Lung (tissue), 11 donors: ENCODE measurements at regions not wholly inside any gene's neighbourhood (a gene's known extent, or its start where the extent isn't known, plus 50 kb on each side); places are given as distances from the start of the nearest gene placed in this dataset.
A peak's percentile ranks its signal among the peaks of the same experiment; 100 is the strongest.

Experiments
- ATAC-seq: fragments of 200-7000 bp; cut with Tn5 transposase; one replicate; pipeline ENCODE4 v1.9.1; 2020; ENCODE audit warnings: moderate number of reproducible peaks; ENCODE audit not compliant: insufficient read depth, low FRiP score
- DNase-seq, 3 donors: peaks; one replicate each; pipeline ENCODE4 v3.0.0-alpha.2; 2013 to 2017
- H3K27ac ChIP-seq, 2 donors: one replicate each; pipeline ENCODE4 v1.5.1; 2013; ENCODE audit warnings: mild to moderate bottlenecking in 2 of 2, moderate library complexity in 2 of 2, control low read depth in 1 of 2, inconsistent platforms in 1 of 2, low read depth in 1 of 2, low read length in 1 of 2
- H3K27me3 ChIP-seq, 3 donors: one replicate each; pipeline ENCODE4 v1.5.1; 2013; ENCODE audit warnings: low read length in 2 of 3; ENCODE audit not compliant: control insufficient read depth in 3 of 3, insufficient read depth in 3 of 3
- H3K36me3 ChIP-seq, 4 donors: one replicate each; pipeline ENCODE4 v1.5.1; 2013; ENCODE audit warnings: low read length in 4 of 4, mild to moderate bottlenecking in 1 of 4, moderate library complexity in 1 of 4; ENCODE audit not compliant: control insufficient read depth in 4 of 4, insufficient read depth in 4 of 4
- H3K4me1 ChIP-seq, 5 donors: one replicate each; pipeline ENCODE4 v1.5.1; 2013; ENCODE audit warnings: low read length in 5 of 5, mild to moderate bottlenecking in 2 of 5, moderate library complexity in 1 of 5; ENCODE audit not compliant: control insufficient read depth in 5 of 5, insufficient read depth in 5 of 5
- H3K4me3 ChIP-seq: one replicate; pipeline ENCODE4 v1.5.1; 2013; ENCODE audit warnings: mild to moderate bottlenecking, control low read depth, moderate library complexity
- H3K9ac ChIP-seq, 2 donors: one replicate each; pipeline ENCODE4 v1.5.1; 2013; ENCODE audit warnings: low read length in 2 of 2, control low read depth in 1 of 2; ENCODE audit not compliant: insufficient read depth in 1 of 2
- H3K9me3 ChIP-seq, 4 donors: one replicate each; pipeline ENCODE4 v1.5.1; 2013; ENCODE audit warnings: low read length in 3 of 4, mild to moderate bottlenecking in 1 of 4, moderate library complexity in 1 of 4; ENCODE audit not compliant: control insufficient read depth in 4 of 4, insufficient read depth in 3 of 4
- CTCF ChIP-seq: IDR thresholded peaks from 2 replicates; pipeline ENCODE4 v1.5.1; 2012; ENCODE audit warnings: mild to moderate bottlenecking; ENCODE audit errors: control extremely low read depth, extremely low read depth
- WGBS, 2 donors: extraction: QIAGEN DNeasy Blood & Tissue Kit; methylation state at CpG; one replicate each; pipeline ENCODE4 v1.1.7; 2013; 5-methylcytosine and 5-hydroxymethylcytosine counted together
- donor health status: control.
- donor health status: control.
- donor health status: Bipolar disorder and iron deficiency.
- donor health status: healthy.
- donor health status: DM: yes; HTN: yes; CAD: no.

GRCh38 chr6:113120224-113120581 is 736.9 kb upstream of the MARCKS start:
- H3K36me3 ChIP-seq: no peaks in the 10 kb centered on the region
- ATAC-seq (peak; percentile 30), DNase-seq (peak in 1 of 3 donors; percentile 43)
- no peak overlapping the region for H3K27ac ChIP-seq
- no peak overlapping the region for H3K4me3 ChIP-seq
- whole genome bisulfite sequencing, 2 donors: 29 to 52% methylated on average over 2 of the region's 2 CpGs
- peaks cover 0 to 24% (median 0%) of the 10 kb centered on the region in 5 donors for H3K4me1 ChIP-seq
- H3K27me3 ChIP-seq: no peaks in the 10 kb centered on the region
- no peak for TF ChIP-seq CTCF
- H3K9me3 ChIP-seq: peaks cover 0 to 5% (median 2%) of the 10 kb centered on the region in 4 donors
- no peak overlapping the region for H3K9ac ChIP-seq

GRCh38 chr6:113120582-113121285 is 736.4 kb upstream of the MARCKS start:
- no peaks in the 10 kb centered on the region for H3K36me3 ChIP-seq
- H3K4me1 ChIP-seq: peaks cover 0 to 24% (median 0%) of the 10 kb centered on the region in 5 donors
- WGBS, 2 donors: 45 to 52% methylated on average over 7 of the region's 7 CpGs

GRCh38 chr6:113121571-113121970 is 735.6 kb upstream of the MARCKS start:
- TF ChIP-seq CTCF: no peak
- Histone ChIP-seq H3K36me3 (no peaks in the 10 kb centered on the region), H3K27ac (no peak overlapping the region), H3K9ac (no peak overlapping the region), H3K27me3 (no peaks in the 10 kb centered on the region), H3K9me3 (peaks cover 0 to 5% (median 2%) of the 10 kb centered on the region in 4 donors), H3K4me1 (peaks cover 0 to 24% (median 0%) of the 10 kb centered on the region in 5 donors), H3K4me3 (no peak overlapping the region)
- no peak for DNase-seq
- WGBS, 2 donors: 82 to 93% methylated on average over 2 of the region's 2 CpGs
- no peak for ATAC-seq

More at GRCh38 chr6:113120582-113121285, 736.4 kb upstream of the MARCKS start:
- DNase-seq (peak; percentile 74 to 90 (median 89)), ATAC-seq (peak; percentile 61)
- H3K27me3 ChIP-seq: no peaks in the 10 kb centered on the region
- peaks cover 0 to 5% (median 2%) of the 10 kb centered on the region in 4 donors for H3K9me3 ChIP-seq
- TF ChIP-seq CTCF: no peak
- peak overlapping the region in 1 of 2 donors; percentile 26 for H3K27ac ChIP-seq
- H3K4me3 ChIP-seq: no peak overlapping the region
- H3K9ac ChIP-seq: no peak overlapping the region

GRCh38 chr6:113122060-113122459 is 735.1 kb upstream of the MARCKS start:
- no peak for ATAC-seq
- H3K9ac ChIP-seq: no peak overlapping the region
- no peak overlapping the region for H3K4me3 ChIP-seq
- no peaks in the 10 kb centered on the region for H3K27me3 ChIP-seq
- H3K36me3 ChIP-seq: no peaks in the 10 kb centered on the region
- 69 to 88% methylated on average over 1 of the region's 1 CpG for WGBS, 2 donors
- DNase-seq: peak in 2 of 3 donors; percentile 28 to 35
- peaks cover 0 to 4% (median 2%) of the 10 kb centered on the region in 4 donors for H3K9me3 ChIP-seq
- TF ChIP-seq CTCF: no peak
- H3K4me1 ChIP-seq: peaks cover 0 to 24% (median 0%) of the 10 kb centered on the region in 5 donors
- H3K27ac ChIP-seq: no peak overlapping the region
